ENCODE measurements at regions not wholly inside any gene's neighbourhood (a gene's known extent, or its start where the extent isn't known, plus 50 kb on each side); places are given as distances from the start of the nearest gene placed in this dataset.

DNA sequence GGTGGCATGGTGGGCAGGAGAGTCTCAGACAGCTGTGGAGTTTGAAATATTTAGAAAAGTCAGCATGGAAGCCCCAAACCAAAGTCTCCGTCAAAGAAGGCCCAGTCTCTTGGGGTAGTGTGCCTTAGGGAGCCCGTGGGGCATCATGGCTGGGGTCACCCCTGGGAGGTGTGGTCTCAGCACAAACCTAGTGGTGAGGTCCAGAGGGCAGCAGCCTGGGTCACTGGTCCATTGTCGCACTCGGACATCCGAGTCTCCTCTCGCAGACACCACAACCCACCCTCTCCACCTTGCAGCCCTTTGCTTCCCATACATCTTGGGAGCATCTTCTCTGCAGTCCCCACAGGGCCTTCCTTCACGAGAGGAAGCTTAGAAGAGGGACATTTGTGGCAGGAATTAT, 588.0 kb upstream of the TMEM132C start:
- TF ChIP-seq, protein P1, sequence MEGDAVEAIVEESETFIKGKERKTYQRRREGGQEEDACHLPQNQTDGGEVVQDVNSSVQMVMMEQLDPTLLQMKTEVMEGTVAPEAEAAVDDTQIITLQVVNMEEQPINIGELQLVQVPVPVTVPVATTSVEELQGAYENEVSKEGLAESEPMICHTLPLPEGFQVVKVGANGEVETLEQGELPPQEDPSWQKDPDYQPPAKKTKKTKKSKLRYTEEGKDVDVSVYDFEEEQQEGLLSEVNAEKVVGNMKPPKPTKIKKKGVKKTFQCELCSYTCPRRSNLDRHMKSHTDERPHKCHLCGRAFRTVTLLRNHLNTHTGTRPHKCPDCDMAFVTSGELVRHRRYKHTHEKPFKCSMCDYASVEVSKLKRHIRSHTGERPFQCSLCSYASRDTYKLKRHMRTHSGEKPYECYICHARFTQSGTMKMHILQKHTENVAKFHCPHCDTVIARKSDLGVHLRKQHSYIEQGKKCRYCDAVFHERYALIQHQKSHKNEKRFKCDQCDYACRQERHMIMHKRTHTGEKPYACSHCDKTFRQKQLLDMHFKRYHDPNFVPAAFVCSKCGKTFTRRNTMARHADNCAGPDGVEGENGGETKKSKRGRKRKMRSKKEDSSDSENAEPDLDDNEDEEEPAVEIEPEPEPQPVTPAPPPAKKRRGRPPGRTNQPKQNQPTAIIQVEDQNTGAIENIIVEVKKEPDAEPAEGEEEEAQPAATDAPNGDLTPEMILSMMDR (IDR thresholded peaks at IDR 0.05; ENCODE audit: insufficient read depth, low read length, poor library complexity, severe bottlenecking) = no peak
- Histone ChIP-seq H3K36me3 (ENCODE audit: control insufficient read depth, insufficient read depth, low read length) (no peaks in the 10 kb centered on the region), H3K27me3 (ENCODE audit: control insufficient read depth, insufficient read depth, low read length) (no peaks in the 10 kb centered on the region), H3K4me3 (ENCODE audit: low read depth, low read length) (no peak overlapping the region)
- no peak for DNase-seq (ENCODE audit: low read depth)

DNA sequence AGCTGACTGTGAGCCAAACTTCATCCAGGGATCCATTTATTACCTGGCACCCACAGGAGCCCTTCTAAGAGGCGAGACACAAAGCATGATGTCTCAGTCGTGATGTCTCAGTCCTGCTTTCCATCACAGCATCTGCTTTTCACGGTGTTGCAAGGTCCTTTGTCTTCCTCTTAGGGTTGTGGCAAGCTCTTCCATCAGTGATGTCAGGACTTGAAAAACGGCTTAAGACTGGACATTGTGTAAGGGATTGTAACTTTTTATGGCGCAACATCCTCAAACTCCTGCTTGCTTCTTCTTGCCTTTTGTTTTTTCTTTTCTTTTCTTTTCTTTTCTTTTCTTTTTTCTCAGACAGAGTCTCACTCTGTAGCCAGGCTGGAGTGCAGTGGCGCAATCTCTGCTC, 586.5 kb upstream of the TMEM132C start:
- TF ChIP-seq, protein P1 (IDR thresholded peaks at IDR 0.05; ENCODE audit: insufficient read depth, low read length, poor library complexity, severe bottlenecking) = no peak
- no peak for DNase-seq (ENCODE audit: low read depth)
- Histone ChIP-seq H3K27me3 (ENCODE audit: control insufficient read depth, insufficient read depth, low read length) (no peaks in the 10 kb centered on the region), H3K4me3 (ENCODE audit: low read depth, low read length) (no peak overlapping the region), H3K36me3 (ENCODE audit: control insufficient read depth, insufficient read depth, low read length) (no peaks in the 10 kb centered on the region)

DNA sequence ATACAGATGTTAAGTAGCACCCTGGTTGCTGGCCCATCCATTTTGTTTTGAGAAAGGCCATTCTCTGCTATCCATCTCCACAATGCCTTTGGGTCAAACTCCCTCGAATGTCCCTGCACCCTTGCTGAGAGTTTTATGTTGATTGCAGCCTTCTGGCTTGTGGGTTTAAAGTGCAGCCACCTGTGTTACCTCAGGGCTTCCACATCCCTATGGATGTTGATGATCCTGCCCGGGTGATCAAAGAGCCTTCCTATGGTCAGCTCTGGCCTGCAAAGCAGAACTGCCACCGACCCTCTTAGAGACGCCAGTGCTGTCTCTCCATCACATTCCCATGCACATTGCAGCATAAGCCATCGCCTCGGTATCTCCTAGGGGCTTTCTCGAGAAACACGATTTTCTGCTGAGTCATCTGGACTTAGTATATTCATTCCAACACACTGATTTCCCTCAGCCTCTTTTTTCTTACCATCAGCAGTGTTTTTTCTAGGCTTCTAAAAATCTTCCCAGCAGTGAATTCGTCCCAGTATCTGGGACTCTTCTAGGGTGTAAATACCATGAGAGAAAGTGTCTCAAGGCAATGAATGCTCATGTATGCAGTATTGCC, 585.7 kb upstream of the TMEM132C start:
- Histone ChIP-seq H3K4me3 (ENCODE audit: low read depth, low read length) (no peak overlapping the region), H3K27me3 (ENCODE audit: control insufficient read depth, insufficient read depth, low read length) (no peaks in the 10 kb centered on the region), H3K36me3 (ENCODE audit: control insufficient read depth, insufficient read depth, low read length) (no peaks in the 10 kb centered on the region)
- TF ChIP-seq, protein P1 (IDR thresholded peaks at IDR 0.05; ENCODE audit: insufficient read depth, low read length, poor library complexity, severe bottlenecking) = no peak
- DNase-seq (ENCODE audit: low read depth) = no peak

DNA sequence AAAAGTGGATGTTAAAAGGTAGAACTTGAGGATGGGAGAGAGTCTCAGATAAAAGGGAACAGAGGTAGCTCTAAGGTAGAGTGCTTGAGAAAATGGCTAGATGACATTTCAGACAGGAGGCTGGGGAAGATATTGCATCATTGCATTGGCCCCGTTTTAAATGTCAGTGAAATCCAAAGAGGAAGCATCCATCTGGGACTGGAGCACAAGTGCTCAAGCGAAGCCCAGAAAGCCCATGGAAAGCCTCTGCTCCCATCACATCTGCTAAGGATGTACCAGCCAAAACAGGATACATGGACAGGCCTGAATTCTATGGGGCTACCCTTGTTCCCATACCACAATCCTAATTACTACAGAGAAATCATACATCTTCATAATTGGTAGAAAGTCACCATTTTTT, 581.5 kb upstream of the TMEM132C start:
- DNase-seq (ENCODE audit: low read depth) = no peak
- no peaks in the 10 kb centered on the region for H3K27me3 ChIP-seq (ENCODE audit: control insufficient read depth, insufficient read depth, low read length)
- H3K4me3 ChIP-seq (ENCODE audit: low read depth, low read length) = no peak overlapping the region
- no peaks in the 10 kb centered on the region for H3K36me3 ChIP-seq (ENCODE audit: control insufficient read depth, insufficient read depth, low read length)
- TF ChIP-seq, protein P1 (IDR thresholded peaks at IDR 0.05; ENCODE audit: insufficient read depth, low read length, poor library complexity, severe bottlenecking) = no peak

DNA sequence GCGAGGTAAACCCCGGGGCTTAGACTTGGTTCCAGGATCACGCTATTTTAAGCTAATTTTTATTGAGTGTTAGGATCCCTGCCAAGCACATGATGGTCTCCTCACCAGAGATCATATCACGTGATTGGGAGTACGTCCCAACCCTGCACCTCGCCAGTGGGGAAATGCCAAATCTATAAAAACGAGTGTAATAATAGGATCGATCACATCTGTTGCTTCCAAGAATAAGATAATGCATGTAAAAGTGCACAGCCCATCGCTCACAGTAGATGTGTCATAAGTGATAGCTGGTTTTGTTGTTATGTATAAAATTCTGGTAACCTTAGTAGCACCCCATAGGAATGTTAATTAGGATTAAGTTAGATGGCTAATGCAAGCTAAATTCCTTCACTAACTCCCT, 581.0 kb upstream of the TMEM132C start:
- DNase-seq (ENCODE audit: low read depth) = no peak
- TF ChIP-seq, protein P1 (IDR thresholded peaks at IDR 0.05; ENCODE audit: insufficient read depth, low read length, poor library complexity, severe bottlenecking) = no peak
- H3K4me3 ChIP-seq (ENCODE audit: low read depth, low read length) = no peak overlapping the region

DNA sequence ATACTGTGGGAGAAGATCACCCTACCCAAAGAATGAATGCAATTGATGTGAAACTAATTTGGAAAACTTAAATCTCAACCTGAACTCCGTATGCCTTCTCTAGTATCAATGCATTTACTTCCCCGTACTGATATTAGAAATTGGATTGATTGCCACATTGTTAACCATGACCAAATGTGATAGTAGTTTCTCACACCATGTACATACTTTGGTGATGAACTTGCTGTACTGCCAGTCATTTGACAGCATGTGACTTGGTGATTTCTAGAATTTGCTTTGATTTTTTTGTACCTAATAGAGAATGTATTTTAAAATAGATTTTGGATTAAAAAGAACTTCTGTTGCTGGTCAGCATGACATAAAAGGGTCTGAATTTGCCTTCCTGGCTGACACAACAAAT, 579.8 kb upstream of the TMEM132C start:
- no peak for DNase-seq (ENCODE audit: low read depth)
- no peaks in the 10 kb centered on the region for H3K27me3 ChIP-seq (ENCODE audit: control insufficient read depth, insufficient read depth, low read length)
- TF ChIP-seq, protein P1 (IDR thresholded peaks at IDR 0.05; ENCODE audit: insufficient read depth, low read length, poor library complexity, severe bottlenecking) = no peak
- no peak overlapping the region for H3K4me3 ChIP-seq (ENCODE audit: low read depth, low read length)
- H3K36me3 ChIP-seq (ENCODE audit: control insufficient read depth, insufficient read depth, low read length) = no peaks in the 10 kb centered on the region

More for the DNA sequence above, 581.0 kb upstream of the TMEM132C start:
- Histone ChIP-seq H3K36me3 (ENCODE audit: control insufficient read depth, insufficient read depth, low read length) (no peaks in the 10 kb centered on the region), H3K27me3 (ENCODE audit: control insufficient read depth, insufficient read depth, low read length) (no peaks in the 10 kb centered on the region)
